Mesodermal cell (in vitro differentiated cells): ENCODE measurements at regions not wholly inside any gene's neighbourhood (a gene's known extent, or its start where the extent isn't known, plus 50 kb on each side); places are given as distances from the start of the nearest gene placed in this dataset.

Source experiments
- H3K27ac ChIP-seq: 2 replicates; pipeline ENCODE4 v1.7.0; 2013; ENCODE audit warnings: mild to moderate bottlenecking, low read depth, low read length, moderate library complexity; ENCODE audit not compliant: severe bottlenecking
- H3K36me3 ChIP-seq: 2 replicates; pipeline ENCODE4 v1.7.1; 2013; ENCODE audit warnings: mild to moderate bottlenecking, low read length, moderate library complexity; ENCODE audit not compliant: control insufficient read depth, insufficient read depth
- H3K4me1 ChIP-seq: one replicate; pipeline ENCODE4 v1.7.1; 2013; ENCODE audit warnings: mild to moderate bottlenecking, low read length; ENCODE audit not compliant: insufficient read depth, control insufficient read depth, poor library complexity, severe bottlenecking
- H3K4me3 ChIP-seq: 2 replicates; pipeline ENCODE4 v1.7.0; 2013; ENCODE audit warnings: low read length, control low read depth, mild to moderate bottlenecking; ENCODE audit not compliant: insufficient read depth, poor library complexity, severe bottlenecking; ENCODE audit errors: extremely low read depth
- H3K9me3 ChIP-seq: 2 replicates; pipeline ENCODE4 v1.7.1; 2013; ENCODE audit warnings: mild to moderate bottlenecking, low read length, moderate library complexity; ENCODE audit not compliant: control insufficient read depth
- WGBS, 2 experiments: methylation state at CpG; one replicate each; pipeline ENCODE4 v1.1.5; 2013; ENCODE audit warnings: missing lambda C conversion rate in 2 of 2; ENCODE audit not compliant: insufficient coverage in 2 of 2; 5-methylcytosine and 5-hydroxymethylcytosine counted together

DNA sequence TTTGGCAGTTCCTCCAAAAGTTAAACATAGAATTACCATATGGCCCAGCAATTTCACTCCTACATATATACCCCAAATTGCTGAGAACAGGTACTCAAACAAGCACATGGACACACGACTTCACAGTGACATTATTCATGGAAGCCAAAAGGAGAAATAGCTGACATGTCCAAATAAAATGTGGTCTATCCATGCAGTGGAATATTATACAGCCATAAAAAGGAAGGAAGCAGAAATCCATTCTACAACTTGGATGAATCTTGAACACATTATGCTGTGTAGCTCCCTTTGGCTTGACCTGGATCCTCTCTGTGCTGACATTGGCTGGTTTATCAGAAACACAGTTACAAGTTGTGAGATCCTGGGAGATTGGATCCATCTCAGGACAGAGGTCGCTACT is 370.9 kb upstream of the EEF2KMT start:
- Histone ChIP-seq H3K9me3 (no peaks in the 10 kb centered on the region), H3K36me3 (no peaks in the 10 kb centered on the region), H3K4me3 (no peak overlapping the region), H3K4me1 (no peaks in the 10 kb centered on the region), H3K27ac (no peak overlapping the region)
- WGBS, 2 experiments, result 92 to 100% methylated on average over 1 to 2 of the region's 2 CpGs

GRCh38 chr16:5467552-5467951 is 370.0 kb upstream of the EEF2KMT start:
- H3K4me3 ChIP-seq, result no peak overlapping the region
- H3K36me3 ChIP-seq, result no peaks in the 10 kb centered on the region
- H3K4me1 ChIP-seq, result no peaks in the 10 kb centered on the region
- no CpG with 5 or more reads among the region's 3 CpGs for WGBS, 2 experiments
- no peaks in the 10 kb centered on the region for H3K9me3 ChIP-seq
- no peak overlapping the region for H3K27ac ChIP-seq

GRCh38 chr16:5466551-5466950 is 369.0 kb upstream of the EEF2KMT start:
- Histone ChIP-seq H3K27ac (no peak overlapping the region), H3K9me3 (no peaks in the 10 kb centered on the region), H3K4me1 (no peaks in the 10 kb centered on the region), H3K36me3 (no peaks in the 10 kb centered on the region), H3K4me3 (no peak overlapping the region)
- 58 to 73% methylated on average over 1 to 2 of the region's 2 CpGs for WGBS, 2 experiments

DNA sequence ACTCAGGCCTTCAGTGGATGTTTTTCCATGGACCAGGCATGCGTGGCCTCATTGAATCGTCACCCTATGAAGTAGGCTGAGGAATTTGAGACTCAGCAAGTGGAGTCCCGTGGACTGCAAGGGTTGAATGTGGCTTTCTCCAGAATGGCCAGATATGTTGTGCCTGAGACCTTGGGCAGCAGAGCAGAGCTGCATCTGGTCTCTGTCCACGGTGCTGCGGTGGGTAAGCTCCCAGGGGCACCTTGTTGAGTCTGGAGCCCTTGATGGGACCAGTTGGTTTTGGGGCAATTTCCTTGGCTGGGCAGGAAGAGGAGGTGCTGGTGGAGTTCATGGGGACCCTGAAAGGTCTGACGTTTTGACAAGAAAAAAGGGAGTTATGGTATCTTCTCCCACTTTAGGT is 368.1 kb upstream of the EEF2KMT start:
- H3K9me3 ChIP-seq, result no peaks in the 10 kb centered on the region
- no peak overlapping the region for H3K4me3 ChIP-seq
- 78 to 81% methylated on average over 5 of the region's 6 CpGs for WGBS, 2 experiments
- H3K4me1 ChIP-seq, result no peaks in the 10 kb centered on the region
- H3K27ac ChIP-seq, result no peak overlapping the region
- no peaks in the 10 kb centered on the region for H3K36me3 ChIP-seq

GRCh38 chr16:5463820-5464219 is 366.2 kb upstream of the EEF2KMT start:
- H3K4me3 ChIP-seq, result no peak overlapping the region
- WGBS, 2 experiments, result 17 to 53% methylated on average over 1 to 2 of the region's 2 CpGs
- H3K27ac ChIP-seq, result no peak overlapping the region
- no peaks in the 10 kb centered on the region for H3K9me3 ChIP-seq
- no peaks in the 10 kb centered on the region for H3K4me1 ChIP-seq
- no peaks in the 10 kb centered on the region for H3K36me3 ChIP-seq

DNA sequence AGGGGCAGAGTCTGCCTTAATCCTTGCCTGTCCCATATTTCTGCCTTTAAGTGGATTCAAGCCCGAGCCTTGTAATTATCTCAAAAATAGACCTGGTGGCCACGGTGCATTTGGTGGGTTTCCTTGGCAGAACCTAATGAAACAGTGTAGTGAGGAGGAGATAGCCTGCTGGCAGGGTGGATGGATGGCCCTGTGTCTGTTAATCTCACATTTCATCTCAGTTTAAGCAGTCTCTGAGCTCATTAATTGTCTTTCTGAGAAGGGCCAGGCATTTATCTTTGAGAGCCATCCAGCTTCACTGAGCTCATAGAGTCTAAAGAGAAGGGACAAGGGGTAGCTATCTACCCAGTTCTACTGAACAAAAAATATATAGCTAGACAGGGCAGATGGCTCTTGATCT is 364.0 kb upstream of the EEF2KMT start:
- Histone ChIP-seq H3K27ac (no peak overlapping the region), H3K36me3 (no peaks in the 10 kb centered on the region), H3K4me1 (no peaks in the 10 kb centered on the region), H3K4me3 (no peak overlapping the region), H3K9me3 (no peaks in the 10 kb centered on the region)
- 75 to 80% methylated on average over 1 to 2 of the region's 2 CpGs for WGBS, 2 experiments

DNA sequence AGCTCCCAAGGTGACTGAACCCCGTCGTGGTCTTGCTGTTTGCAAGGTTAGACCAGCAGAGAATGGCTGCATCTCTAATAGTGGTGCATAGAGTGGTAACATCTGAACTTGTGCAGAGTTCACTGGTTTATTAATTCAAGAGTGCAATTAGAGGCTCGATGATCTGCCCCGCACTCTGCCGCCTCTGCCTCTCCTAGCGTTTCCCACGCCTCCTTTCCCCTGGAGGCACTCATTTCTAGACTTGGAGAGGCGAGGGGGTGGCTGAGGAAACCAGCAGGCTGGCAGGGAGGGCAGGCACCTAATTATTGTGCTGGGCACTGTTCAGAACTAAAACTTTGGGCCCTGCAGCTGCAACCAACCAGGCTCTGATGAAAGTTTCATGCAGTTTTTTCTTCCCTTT is 363.5 kb upstream of the EEF2KMT start:
- Histone ChIP-seq H3K27ac (no peak overlapping the region), H3K4me3 (no peak overlapping the region)
- 89 to 93% methylated on average over 5 of the region's 8 CpGs for WGBS, 2 experiments

GRCh38 chr16:5460701-5461100 is 363.1 kb upstream of the EEF2KMT start:
- H3K36me3 ChIP-seq, result no peaks in the 10 kb centered on the region
- no peaks in the 10 kb centered on the region for H3K4me1 ChIP-seq
- WGBS, 2 experiments, result 88 to 90% methylated on average over 6 to 8 of the region's 8 CpGs
- H3K4me3 ChIP-seq, result no peak overlapping the region
- H3K27ac ChIP-seq, result no peak overlapping the region
- no peaks in the 10 kb centered on the region for H3K9me3 ChIP-seq

More for the DNA sequence above, 363.5 kb upstream of the EEF2KMT start:
- Histone ChIP-seq H3K9me3 (no peaks in the 10 kb centered on the region), H3K36me3 (no peaks in the 10 kb centered on the region), H3K4me1 (no peaks in the 10 kb centered on the region)

DNA sequence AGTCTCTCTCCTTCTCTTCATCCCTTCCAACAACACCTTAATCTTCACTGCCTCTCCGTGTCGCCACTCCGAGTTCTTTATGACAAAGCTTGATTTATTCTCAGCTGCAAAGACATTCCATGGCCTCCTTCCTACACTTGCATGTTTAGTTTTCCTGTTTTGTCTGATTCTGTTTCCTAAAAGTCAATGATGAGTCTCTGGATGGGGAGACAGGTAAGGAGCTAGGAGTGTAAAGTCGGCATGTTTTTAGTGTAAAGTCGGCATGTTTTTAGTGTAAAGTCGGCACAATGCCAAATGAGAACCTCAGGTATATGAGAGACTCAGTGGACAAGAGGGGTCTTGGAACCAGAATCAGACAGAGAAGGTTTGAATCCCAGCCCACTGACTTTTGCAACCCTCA is 362.3 kb upstream of the EEF2KMT start:
- Histone ChIP-seq H3K4me1 (no peaks in the 10 kb centered on the region), H3K36me3 (no peaks in the 10 kb centered on the region), H3K4me3 (no peak overlapping the region), H3K9me3 (no peaks in the 10 kb centered on the region), H3K27ac (no peak overlapping the region)
- WGBS, 2 experiments, result 83 to 98% methylated on average over 4 to 5 of the region's 6 CpGs

DNA sequence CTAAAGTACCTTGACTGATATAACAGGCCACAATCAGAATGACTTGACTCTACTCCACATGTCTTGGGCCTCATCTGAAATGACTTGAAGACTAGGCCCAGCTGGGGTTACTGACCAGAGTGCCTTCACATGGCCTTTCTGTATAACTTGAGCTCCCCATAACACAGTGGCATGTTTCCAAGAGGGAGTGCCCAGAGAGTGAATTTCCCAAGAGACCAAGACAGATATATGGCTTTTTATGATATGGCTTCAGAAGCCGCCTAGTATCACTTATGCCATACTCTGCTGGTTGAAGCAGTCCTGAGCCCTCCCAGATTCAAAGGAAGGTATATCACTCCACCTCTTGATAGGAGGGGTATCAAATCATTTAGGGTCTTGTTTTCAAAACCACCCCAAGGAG is 357.5 kb upstream of the EEF2KMT start:
- Histone ChIP-seq H3K9me3 (no peaks in the 10 kb centered on the region), H3K27ac (no peak overlapping the region)
- WGBS, 2 experiments, result no CpG with 5 or more reads among the region's 1 CpG

DNA sequence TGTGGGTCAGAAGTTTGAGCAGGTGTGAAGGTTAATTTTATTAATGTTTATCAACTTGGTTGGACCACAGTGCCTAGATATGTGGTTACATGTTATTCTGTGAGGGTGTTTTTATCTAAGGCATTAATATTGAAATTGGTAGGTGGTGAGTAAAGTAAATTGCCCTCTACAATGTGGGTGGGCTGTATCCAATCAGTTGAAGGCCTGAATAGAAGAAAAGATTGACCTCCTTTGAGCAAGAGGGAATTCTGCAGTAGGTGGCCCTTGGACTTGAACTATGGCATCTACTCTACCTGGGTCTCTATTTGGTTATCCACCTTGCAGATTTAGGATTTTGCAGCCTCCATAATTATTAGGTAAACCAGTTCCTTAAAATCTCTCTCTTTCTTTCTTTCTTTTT is 356.8 kb upstream of the EEF2KMT start:
- Histone ChIP-seq H3K4me3 (no peak overlapping the region), H3K9me3 (no peaks in the 10 kb centered on the region), H3K27ac (no peak overlapping the region), H3K36me3 (no peaks in the 10 kb centered on the region), H3K4me1 (no peaks in the 10 kb centered on the region)

More for the DNA sequence above, 357.5 kb upstream of the EEF2KMT start:
- Histone ChIP-seq H3K4me1 (no peaks in the 10 kb centered on the region), H3K36me3 (no peaks in the 10 kb centered on the region), H3K4me3 (no peak overlapping the region)

DNA sequence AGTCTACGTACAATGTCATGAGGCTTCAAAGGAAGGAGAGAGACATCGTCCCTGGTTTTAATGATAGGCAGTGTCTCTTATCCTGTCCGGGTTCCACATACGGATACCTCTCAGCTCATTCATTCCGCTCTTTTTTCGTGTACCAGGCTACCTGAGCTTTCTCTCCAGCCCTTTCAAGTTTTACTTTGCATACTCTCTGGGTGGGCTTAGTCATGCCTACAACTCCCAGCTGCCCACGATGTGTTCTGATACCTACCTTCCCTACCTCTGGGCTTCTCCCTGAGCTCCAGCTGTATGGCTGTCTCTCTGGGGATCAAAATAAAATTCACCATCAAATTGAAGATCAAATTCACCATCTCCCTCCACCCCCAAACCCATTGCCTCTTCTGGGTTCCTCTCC is 354.0 kb upstream of the EEF2KMT start:
- Histone ChIP-seq H3K27ac (no peak overlapping the region), H3K4me3 (no peak overlapping the region), H3K36me3 (no peaks in the 10 kb centered on the region), H3K4me1 (no peaks in the 10 kb centered on the region), H3K9me3 (no peaks in the 10 kb centered on the region)
- 32 to 40% methylated on average over 5 to 7 of the region's 7 CpGs for WGBS, 2 experiments
